Fibroblast of villous mesenchyme (primary cell): ENCODE measurements at regions not wholly inside any gene's neighbourhood (a gene's known extent, or its start where the extent isn't known, plus 50 kb on each side); places are given as distances from the start of the nearest gene placed in this dataset.

Source experiments
- DNase-seq: peaks from one replicate; pipeline ENCODE4 v3.0.0-alpha.2; 2010; ENCODE audit warnings: low read depth
- H3K4me3 ChIP-seq: 2 replicates; pipeline ENCODE4 v1.5.1; 2011; ENCODE audit warnings: low read depth, mild to moderate bottlenecking, low read length
- CTCF ChIP-seq: IDR thresholded peaks from 2 replicates; pipeline ENCODE4 v1.5.1; 2012; ENCODE audit warnings: low read depth, mild to moderate bottlenecking, low read length; ENCODE audit not compliant: insufficient read depth

GRCh38 chrX:21056622-21057021 lies 317.6 kb upstream of the CNKSR2 start:
- H3K4me3 ChIP-seq: no peak overlapping the region
- DNase-seq: peak; percentile 1
- no peak for TF ChIP-seq CTCF

GRCh38 chrX:21047034-21047455 lies 327.2 kb upstream of the CNKSR2 start:
- no peak overlapping the region for H3K4me3 ChIP-seq
- DNase-seq: no peak
- TF ChIP-seq CTCF: no peak

GRCh38 chrX:21014326-21014725 lies 359.9 kb upstream of the CNKSR2 start:
- H3K4me3 ChIP-seq: no peak overlapping the region
- DNase-seq: no peak
- no peak for TF ChIP-seq CTCF

- H3K4me3 ChIP-seq: no peak overlapping the region
- DNase-seq: peak; percentile 7
- no peak for TF ChIP-seq CTCF
Measured at GRCh38 chrX:21004835-21005234, 369.4 kb upstream of the CNKSR2 start.

GRCh38 chrX:20995829-20996228 lies 378.4 kb upstream of the CNKSR2 start:
- DNase-seq: no peak
- no peak overlapping the region for H3K4me3 ChIP-seq
- no peak for TF ChIP-seq CTCF

- no peak for DNase-seq
- no peak for TF ChIP-seq CTCF
- H3K4me3 ChIP-seq: no peak overlapping the region
Measured at GRCh38 chrX:20989361-20989760, 384.9 kb upstream of the CNKSR2 start.

GRCh38 chrX:20988804-20989203 lies 385.4 kb upstream of the CNKSR2 start:
- no peak for TF ChIP-seq CTCF
- H3K4me3 ChIP-seq: no peak overlapping the region
- DNase-seq: no peak
